DMS79 treated with DMSO at 0.1 percent for 48 hours (cell line): ENCODE measurements at regions not wholly inside any gene's neighbourhood (a gene's known extent, or its start where the extent isn't known, plus 50 kb on each side); places are given as distances from the start of the nearest gene placed in this dataset.
"Not testable (repeated sequence)": the region's sequence is repeated elsewhere in the genome, so short reads cannot be mapped to it uniquely, and the experiment has no call there.

Experiments
- DNase-seq: peaks from one replicate; lab custom pipeline; 2025; lab: John Stamatoyannopoulos, UW

- no peak for DNase-seq
Observed at GRCh38 chr16:62383941-62384340, 347.7 kb upstream of the CDH8 start.

DNA sequence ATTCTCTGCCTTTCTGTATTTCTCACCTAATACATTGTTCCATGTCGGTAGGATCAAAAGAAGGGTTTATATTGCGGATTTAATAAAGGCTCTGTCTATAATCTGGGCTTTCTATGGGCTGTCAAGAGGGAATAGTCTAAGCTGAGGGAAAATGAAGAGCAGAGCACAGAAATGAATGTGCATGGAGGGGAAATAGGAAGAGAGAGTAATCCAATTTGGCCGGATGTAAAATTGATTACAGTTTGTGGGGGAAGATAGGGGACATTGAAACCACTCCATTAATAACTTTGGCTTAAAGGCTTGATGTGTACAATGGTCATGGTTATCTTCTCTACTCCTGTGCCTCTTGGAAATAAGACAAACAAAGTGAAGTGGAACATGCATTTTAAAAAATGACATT, 334.2 kb upstream of the CDH8 start:
- no peak for DNase-seq

- no peak for DNase-seq
Observed at GRCh38 chr16:62363501-62363900, 327.3 kb upstream of the CDH8 start.

- no peak for DNase-seq
Observed at GRCh38 chr16:62353355-62353754, 317.1 kb upstream of the CDH8 start.

GRCh38 chr16:62342216-62342615, 306.0 kb upstream of the CDH8 start:
- no peak for DNase-seq

DNA sequence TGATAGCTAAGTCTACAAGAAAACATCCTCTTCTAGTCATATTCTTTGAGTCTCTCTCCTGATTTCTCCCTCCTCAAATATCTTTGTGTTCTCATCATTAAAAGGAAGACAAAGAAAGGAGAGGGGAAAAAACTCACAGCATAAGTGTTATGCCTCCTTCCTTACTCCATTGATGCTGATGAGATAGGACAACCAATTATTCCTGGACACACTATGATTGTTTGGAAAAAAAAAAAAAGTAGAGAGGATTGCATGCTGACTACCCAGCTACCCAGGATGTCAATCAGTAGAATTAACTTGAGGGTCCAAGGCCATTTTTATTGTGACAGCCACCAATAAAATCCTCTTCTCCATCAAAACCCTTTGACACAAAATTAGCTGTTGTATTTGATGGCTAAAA, 299.1 kb upstream of the CDH8 start:
- DNase-seq: no peak

- no peak for DNase-seq
Observed at GRCh38 chr16:62321606-62322005, 285.4 kb upstream of the CDH8 start.

GRCh38 chr16:62298600-62298999, 262.4 kb upstream of the CDH8 start:
- no peak for DNase-seq

DNA sequence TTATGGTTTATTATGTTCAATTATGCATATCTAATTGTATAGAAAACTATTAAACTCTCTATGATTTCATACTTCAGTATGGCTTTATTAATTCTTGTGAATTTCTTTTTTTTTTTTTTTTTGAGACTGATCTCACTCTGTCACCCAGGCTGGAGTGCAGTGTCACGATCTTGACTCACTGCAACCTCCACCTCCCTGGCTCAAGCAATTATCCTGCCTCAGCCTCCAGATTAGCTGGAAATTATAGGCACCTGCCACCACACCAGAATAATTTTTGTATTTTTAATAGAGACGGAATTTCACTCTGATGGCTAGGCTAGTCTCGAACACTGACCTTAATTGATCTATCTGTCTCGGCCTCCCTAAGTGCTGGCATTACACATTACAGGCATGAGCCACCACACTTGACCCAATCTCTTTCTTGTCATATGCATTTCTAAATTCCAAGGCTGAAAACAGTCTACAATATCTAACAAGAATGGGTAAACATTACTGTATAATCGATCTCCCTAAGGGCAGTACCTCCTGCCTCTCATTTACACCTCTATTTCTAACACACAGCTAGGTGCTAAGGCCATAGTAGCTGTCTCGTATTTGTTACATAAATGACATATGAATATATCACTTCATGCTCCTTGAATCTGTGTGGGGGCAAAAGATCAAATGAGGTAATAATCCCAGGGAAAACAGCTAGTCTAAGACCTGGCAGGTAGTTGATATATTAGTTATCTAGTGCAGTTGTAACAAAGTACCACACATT, 258.2 kb upstream of the CDH8 start:
- no peak for DNase-seq

GRCh38 chr16:62288990-62289629, 252.9 kb upstream of the CDH8 start:
- DNase-seq: no peak

DNA sequence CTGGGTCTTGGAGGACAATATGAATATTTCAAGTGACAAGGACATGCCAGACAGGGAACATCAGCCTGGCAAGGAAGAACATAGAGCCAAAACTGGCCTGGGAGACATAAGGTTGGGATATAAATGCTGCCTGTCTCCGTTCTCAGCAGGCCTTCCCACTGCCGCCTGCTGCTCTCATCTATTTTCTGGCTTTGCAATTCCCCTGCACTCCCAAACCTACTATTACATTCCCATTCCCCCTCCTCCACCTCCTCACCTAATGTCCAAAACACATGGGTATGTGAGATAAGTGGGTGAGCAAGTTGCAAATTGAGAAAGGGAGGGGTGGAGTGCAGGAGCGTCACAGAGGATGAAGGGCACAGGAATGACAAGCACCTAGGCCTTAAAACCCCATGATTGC, 244.3 kb upstream of the CDH8 start:
- no peak for DNase-seq

DNA sequence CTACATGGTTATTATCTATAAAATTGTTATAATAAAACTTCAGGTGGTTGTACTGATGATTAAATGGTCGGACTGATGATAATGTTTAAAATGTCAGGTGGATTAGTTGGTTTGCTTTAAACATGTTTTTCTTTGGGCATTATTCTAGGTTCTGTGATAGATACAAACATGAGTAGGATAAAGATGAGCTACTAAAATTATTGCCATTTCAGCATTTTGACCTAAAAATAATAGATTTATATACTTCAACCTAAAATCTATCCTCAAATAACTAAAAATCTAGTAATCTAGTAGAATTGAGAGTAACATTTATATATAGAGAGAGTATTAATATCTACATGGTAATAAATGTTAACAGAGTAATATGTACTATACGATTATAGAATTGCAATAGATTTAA, 241.7 kb upstream of the CDH8 start:
- DNase-seq: no peak

- DNase-seq: no peak
Observed at GRCh38 chr16:62276637-62277036, 240.4 kb upstream of the CDH8 start.

DNA sequence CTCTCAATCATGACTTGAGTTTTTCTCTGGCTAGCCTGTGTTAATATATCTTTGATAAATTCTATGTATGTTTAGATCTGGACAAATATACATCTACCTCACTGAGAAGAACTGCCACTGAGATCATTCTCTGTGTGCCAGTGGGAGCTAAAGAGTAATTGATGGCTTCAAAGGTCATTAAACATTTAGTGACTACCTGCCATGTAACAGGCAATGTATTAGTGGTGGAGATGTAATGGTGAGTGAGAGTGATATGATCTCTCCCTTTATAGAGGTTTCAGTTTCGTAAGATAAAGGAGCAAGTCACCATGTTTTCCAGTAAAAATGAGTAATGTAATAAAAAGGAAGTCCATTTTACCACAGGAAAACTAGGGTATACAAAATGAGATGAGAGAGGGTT, 235.8 kb upstream of the CDH8 start:
- no peak for DNase-seq

DNA sequence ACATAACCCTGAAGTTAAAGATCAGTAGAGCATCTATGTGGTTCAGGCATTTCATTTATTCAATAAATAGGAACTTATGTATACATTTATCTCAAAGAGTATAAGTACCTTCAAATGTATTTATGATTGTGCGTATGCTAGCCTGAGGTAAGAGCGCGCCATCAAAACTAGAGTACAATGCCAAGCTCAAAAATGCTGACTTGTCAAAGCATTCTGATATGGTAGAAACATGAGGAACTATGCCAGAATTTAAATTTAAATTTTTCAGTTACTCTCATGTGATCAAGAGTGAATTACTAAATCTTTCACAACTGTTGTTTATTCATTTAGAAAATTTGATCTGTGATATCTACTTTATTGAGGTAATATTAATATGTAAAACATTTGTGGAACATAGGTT, 225.5 kb upstream of the CDH8 start:
- no peak for DNase-seq

GRCh38 chr16:62258931-62259435, 222.7 kb upstream of the CDH8 start:
- not testable (repeated sequence) for DNase-seq

DNA sequence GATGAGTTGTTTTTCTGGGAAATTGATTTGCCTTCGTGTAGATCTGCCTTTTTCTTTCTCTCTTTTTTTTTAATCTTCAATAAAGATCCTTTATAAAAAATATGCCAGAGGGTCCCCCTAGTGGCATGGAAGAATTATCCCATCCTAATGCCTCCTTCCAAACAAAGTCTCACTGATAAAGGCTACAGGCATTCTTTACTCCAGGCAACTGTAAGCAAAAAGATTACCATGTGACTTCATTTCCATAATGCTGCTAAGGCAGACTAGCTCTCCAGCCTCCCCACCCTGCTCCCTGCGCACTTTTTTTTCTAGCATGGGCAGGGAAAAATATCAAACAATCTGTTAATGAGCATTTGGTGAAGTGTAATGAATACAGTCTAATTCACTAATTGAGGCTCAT, 220.2 kb upstream of the CDH8 start:
- no peak for DNase-seq

GRCh38 chr16:62254847-62255246, 218.6 kb upstream of the CDH8 start:
- DNase-seq: no peak

- DNase-seq: peak; percentile 40
Observed at GRCh38 chr16:62254372-62254771, 218.1 kb upstream of the CDH8 start.

DNA sequence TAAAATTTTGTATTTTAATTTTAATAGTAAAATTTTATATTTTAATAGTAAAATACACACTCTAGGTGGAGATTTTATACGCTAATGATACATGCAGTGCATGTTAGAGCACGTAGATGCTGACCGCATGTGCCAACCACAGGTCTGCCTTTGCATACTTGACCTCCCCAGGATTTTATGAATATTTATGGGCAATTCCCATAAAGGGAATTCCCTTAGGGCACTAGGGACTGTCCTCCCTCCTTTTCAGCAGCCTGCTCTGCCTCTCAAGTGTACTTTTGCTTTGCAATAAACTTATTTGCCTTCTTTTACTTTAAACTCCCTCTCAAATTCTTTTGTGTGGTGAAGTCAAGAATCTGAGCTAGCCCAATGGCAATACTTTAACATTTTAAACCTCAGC, 217.7 kb upstream of the CDH8 start:
- peak; percentile 43 for DNase-seq

- no peak for DNase-seq
Observed at GRCh38 chr16:62249069-62249468, 212.8 kb upstream of the CDH8 start.

GRCh38 chr16:62240722-62241121, 204.5 kb upstream of the CDH8 start:
- DNase-seq: no peak

DNA sequence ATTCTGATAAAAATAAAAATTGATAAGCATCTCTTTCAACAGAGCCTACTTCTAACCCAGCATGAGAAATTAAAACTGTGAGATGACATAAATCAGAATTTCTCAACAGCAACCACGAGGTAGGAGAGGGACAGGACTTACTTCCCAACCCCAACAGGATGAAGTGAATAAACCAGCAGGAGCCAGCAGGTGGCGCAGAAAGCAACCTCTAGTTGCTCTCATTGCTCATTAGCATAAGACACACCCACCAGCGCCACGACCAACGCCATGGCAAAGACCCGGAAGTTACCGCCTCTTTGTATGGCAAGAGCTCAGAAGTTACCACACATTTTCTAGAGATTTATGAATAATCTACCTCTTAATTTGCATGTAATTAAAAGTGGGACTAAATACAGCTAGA, 189.4 kb upstream of the CDH8 start:
- DNase-seq: no peak
